ENCODE measurements at regions not wholly inside any gene's neighbourhood (a gene's known extent, or its start where the extent isn't known, plus 50 kb on each side); places are given as distances from the start of the nearest gene placed in this dataset.

DNA sequence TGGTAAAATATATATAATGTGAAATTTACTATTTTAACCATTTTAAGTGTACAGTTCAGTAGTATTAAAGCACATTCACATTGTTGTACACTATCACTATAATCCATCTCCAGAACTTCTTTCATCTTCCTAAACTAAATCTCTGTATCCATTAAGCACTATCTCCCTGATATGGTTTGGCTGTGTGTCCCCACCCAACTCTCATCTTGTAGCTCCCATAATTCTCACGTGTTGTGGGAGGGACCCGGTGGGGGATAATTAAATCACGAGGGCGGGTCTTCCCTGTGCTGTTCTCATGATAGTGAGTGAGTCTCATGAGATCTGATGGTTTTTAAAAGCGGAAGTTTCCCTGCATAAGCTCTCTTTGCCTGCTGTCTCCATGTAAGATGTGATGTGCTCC lies 178.9 kb upstream of the NABP1 start:
- peaks cover 16% of the 10 kb centered on the region for H3K4me1 Mint-ChIP-seq (ENCODE audit: low read depth)
- no peak overlapping the region for H3K4me3 Mint-ChIP-seq (ENCODE audit: low read depth)
- H3K36me3 Mint-ChIP-seq (ENCODE audit: insufficient read depth), result no peaks in the 10 kb centered on the region
- H3K27ac Mint-ChIP-seq, result no peak overlapping the region
- TF ChIP-seq, protein P1, sequence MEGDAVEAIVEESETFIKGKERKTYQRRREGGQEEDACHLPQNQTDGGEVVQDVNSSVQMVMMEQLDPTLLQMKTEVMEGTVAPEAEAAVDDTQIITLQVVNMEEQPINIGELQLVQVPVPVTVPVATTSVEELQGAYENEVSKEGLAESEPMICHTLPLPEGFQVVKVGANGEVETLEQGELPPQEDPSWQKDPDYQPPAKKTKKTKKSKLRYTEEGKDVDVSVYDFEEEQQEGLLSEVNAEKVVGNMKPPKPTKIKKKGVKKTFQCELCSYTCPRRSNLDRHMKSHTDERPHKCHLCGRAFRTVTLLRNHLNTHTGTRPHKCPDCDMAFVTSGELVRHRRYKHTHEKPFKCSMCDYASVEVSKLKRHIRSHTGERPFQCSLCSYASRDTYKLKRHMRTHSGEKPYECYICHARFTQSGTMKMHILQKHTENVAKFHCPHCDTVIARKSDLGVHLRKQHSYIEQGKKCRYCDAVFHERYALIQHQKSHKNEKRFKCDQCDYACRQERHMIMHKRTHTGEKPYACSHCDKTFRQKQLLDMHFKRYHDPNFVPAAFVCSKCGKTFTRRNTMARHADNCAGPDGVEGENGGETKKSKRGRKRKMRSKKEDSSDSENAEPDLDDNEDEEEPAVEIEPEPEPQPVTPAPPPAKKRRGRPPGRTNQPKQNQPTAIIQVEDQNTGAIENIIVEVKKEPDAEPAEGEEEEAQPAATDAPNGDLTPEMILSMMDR (IDR thresholded peaks at IDR 0.05; ENCODE audit: unreplicated experiment), result no peak
- H3K9me3 Mint-ChIP-seq (ENCODE audit: low read depth), result peaks cover 3% of the 10 kb centered on the region
- H3K27me3 Mint-ChIP-seq, result no peaks in the 10 kb centered on the region
- DNase-seq (ENCODE audit: low spot score, unreplicated experiment), result no peak

DNA sequence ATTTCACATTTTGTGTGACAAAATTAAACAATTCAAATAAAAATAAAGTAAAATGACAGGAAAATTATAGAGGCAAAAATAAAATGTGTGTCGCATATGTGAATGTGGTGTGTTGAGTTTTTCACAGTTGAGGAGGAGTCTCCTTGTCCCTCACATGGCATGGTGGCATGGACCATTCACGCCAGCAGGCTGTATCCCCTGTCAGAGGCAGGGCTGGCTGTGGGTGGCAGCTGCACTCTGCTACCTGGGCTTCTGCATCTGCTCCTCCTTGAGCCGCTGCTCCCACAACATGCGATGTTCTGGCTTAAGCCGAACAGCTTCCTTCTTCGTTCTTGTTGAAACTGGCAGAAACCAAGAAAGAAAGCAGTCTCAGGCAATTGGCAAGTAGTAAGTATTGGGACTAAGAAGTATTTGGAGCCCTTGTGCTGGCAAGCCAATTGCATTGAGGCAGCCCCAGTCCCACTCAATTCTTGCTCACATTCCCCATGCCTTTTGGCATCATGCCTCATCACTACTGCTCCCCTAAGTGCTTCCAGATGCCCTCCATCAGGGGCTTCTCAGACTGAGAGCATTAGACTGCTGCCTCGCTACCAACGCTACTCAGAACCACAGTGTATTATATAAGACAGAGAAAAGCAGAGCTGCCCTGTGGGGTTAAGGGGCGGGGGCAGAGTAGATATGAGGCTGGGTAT lies 177.9 kb upstream of the NABP1 start:
- Mint-ChIP-seq H3K4me1 (ENCODE audit: low read depth) (peaks cover 16% of the 10 kb centered on the region), H3K9me3 (ENCODE audit: low read depth) (no peaks in the 10 kb centered on the region), H3K27me3 (no peaks in the 10 kb centered on the region), H3K4me3 (ENCODE audit: low read depth) (no peak overlapping the region), H3K27ac (peak overlapping the region; percentile 50), H3K36me3 (ENCODE audit: insufficient read depth) (no peaks in the 10 kb centered on the region)
- TF ChIP-seq, protein P1 (IDR thresholded peaks at IDR 0.05; ENCODE audit: unreplicated experiment), result no peak
- no peak for DNase-seq (ENCODE audit: low spot score, unreplicated experiment)

DNA sequence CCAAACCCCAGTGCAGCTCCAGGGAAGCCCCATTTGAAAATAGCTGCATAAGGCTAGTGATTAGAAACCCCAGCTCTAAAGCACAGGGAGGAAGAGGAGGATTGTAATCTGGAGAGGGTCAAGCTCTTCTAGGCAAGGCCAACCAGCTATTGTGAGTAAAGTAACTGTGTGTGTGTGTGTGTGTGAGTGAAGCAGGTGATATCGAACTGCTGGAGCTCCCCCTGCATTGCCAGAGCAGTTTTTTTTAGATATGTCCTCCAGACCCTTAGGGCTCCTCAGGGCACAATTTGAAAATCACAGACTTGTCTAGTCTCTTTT lies 177.4 kb upstream of the NABP1 start:
- TF ChIP-seq, protein P1 (IDR thresholded peaks at IDR 0.05; ENCODE audit: unreplicated experiment), result no peak
- Mint-ChIP-seq H3K4me1 (ENCODE audit: low read depth) (peaks cover 16% of the 10 kb centered on the region), H3K36me3 (ENCODE audit: insufficient read depth) (no peaks in the 10 kb centered on the region), H3K4me3 (ENCODE audit: low read depth) (no peak overlapping the region), H3K27me3 (no peaks in the 10 kb centered on the region), H3K27ac (peak overlapping the region; percentile 50), H3K9me3 (ENCODE audit: low read depth) (no peaks in the 10 kb centered on the region)
- no peak for DNase-seq (ENCODE audit: low spot score, unreplicated experiment)

DNA sequence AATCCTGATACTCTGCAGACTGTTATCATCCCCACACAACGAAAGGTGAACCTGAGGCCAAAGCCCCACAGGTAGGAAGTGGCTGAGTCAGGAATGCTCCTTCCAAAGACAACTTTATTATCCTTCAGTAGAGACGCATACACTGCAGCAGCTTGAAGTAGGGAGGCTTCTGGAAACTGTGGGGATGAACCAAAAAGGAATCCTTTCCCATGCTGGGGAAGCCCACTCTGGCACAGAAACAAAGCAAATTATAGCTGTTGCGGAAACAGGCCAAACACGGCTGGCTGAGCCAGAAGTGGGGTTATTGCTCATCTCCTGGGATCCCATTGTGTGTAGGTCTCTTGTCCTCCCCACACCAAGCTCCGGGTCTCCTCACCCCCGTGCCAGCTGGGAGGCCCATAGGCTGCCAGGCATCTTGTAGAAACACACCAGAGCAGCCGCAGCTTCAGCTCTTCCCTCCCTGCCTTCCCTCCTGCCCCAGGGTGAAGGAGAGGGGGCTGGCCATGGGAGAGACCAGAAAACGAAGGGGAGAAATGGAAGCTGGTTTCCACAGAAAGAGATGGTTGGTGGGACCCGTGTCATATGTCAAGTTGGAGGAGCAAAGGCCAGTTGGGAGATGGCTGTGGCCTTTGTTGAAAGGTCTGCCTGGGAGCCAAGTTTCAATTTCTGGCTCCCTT lies 176.9 kb upstream of the NABP1 start:
- Mint-ChIP-seq H3K27ac (peak overlapping the region; percentile 33), H3K9me3 (ENCODE audit: low read depth) (no peaks in the 10 kb centered on the region), H3K36me3 (ENCODE audit: insufficient read depth) (no peaks in the 10 kb centered on the region), H3K27me3 (no peaks in the 10 kb centered on the region), H3K4me3 (ENCODE audit: low read depth) (no peak overlapping the region), H3K4me1 (ENCODE audit: low read depth) (peaks cover 16% of the 10 kb centered on the region)
- no peak for DNase-seq (ENCODE audit: low spot score, unreplicated experiment)
- TF ChIP-seq, protein P1 (IDR thresholded peaks at IDR 0.05; ENCODE audit: unreplicated experiment), result no peak

DNA sequence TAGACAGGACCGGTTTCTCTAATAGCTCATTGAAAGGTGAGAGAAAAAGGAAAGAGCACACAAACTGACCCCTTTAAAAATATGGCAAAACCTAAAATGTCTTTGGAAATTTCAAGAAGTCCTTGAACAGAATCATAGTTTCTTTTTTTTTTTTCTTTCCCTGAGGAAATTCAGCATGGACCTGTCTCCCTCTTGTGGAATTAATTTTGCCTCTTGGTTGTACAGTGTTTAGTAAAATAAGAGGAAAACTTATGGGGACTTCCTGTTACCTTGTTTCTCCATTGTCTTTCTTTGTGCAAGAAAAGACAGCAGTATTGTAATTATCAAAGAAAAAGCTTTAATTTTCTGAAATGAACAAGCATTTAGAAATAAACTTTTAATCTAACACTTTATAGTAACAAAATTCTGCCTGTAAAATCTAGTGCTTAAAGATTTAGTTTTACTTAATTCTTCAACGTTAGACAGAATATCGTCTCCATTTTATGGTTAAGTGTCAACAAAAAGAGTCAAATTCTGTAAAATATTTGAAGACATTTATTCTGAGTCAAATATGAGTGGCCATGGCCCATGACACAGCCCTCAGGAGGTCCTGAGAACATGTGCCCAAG lies 176.3 kb upstream of the NABP1 start:
- no peaks in the 10 kb centered on the region for H3K27me3 Mint-ChIP-seq
- peaks cover 16% of the 10 kb centered on the region for H3K4me1 Mint-ChIP-seq (ENCODE audit: low read depth)
- H3K9me3 Mint-ChIP-seq (ENCODE audit: low read depth), result no peaks in the 10 kb centered on the region
- no peak overlapping the region for H3K4me3 Mint-ChIP-seq (ENCODE audit: low read depth)
- TF ChIP-seq, protein P1 (IDR thresholded peaks at IDR 0.05; ENCODE audit: unreplicated experiment), result peak; percentile 68
- no peaks in the 10 kb centered on the region for H3K36me3 Mint-ChIP-seq (ENCODE audit: insufficient read depth)
- DNase-seq (ENCODE audit: low spot score, unreplicated experiment), result no peak
- H3K27ac Mint-ChIP-seq, result peak overlapping the region; percentile 33

Data from progenitor cell of endocrine pancreas (in vitro differentiated cells).